Choroid plexus epithelial cell (primary cell): ENCODE measurements at regions not wholly inside any gene's neighbourhood (a gene's known extent, or its start where the extent isn't known, plus 50 kb on each side); places are given as distances from the start of the nearest gene placed in this dataset.

ENCODE experiments used
- DNase-seq: peaks from one replicate; pipeline ENCODE4 v3.0.0-alpha.2; 2010; ENCODE audit warnings: low read depth
- H3K4me3 ChIP-seq: 2 replicates; pipeline ENCODE4 v1.5.1; 2011; ENCODE audit warnings: low read depth, mild to moderate bottlenecking, control low read depth, low read length, moderate library complexity
- CTCF ChIP-seq: conservative IDR thresholded peaks from 2 replicates; pipeline ENCODE4 v1.5.1; 2011; ENCODE audit warnings: low read depth, mild to moderate bottlenecking, control low read depth, inconsistent platforms, low read length, moderate library complexity

GRCh38 chr6:19972221-19972620 lies 135.1 kb downstream of the ID4 start:
- no peak for DNase-seq

DNA sequence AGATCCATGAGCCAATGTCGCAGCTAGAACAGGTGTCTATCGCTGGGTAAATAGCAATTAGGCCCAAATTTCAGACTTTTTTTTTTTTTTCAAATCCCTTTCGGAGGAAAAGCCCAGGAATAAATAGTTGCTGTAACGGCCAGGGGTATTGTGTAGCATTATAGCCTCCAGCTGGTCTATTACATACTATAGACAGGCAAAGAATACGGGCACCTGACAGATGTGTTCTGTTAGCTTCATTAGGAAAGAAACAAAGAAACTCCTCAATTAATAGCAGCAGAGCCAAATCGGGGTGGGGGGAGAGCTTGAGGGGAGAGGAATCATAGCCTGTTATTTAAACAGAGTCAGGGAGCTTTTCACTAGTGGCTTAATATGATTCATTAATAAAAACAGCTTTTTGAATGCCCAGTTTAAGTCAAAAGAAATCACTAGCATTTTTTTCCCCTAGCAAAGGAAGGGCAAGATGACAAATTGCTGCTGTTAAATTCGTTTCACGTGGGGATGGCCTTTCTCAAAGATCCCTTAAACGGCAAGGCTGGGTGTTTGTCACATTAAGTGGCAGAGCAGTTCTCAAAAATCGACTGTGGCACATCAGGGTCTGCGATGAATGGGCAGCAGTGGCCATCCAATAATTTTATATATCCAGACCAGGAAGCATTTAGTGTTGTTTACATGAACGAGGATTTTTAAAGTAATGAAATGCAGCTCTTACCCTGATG lies 139.4 kb downstream of the ID4 start:
- TF ChIP-seq CTCF = no peak
- no peak for DNase-seq
- H3K4me3 ChIP-seq = no peak overlapping the region

More at GRCh38 chr6:19972221-19972620, 135.1 kb downstream of the ID4 start:
- TF ChIP-seq CTCF = no peak
- H3K4me3 ChIP-seq = no peak overlapping the region

DNA sequence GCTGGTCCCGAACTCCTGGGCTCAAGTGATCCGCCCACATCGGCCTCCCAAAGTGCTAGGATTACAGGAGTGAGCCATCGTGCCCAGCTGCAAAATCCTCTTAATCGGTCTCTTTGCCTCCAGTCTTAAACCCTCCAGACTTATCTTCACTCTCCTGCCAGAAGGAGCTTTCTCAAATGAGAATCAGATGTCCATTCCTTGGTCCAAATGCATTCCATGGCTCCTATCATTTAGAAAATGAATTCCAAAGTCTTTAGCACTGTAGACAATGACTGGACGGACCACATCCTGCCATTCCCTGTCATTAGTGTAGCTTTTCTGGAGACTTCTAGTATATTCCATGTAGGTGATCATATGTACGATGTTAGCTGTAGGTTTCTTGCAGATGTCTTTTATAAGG lies 141.9 kb downstream of the ID4 start:
- no peak for TF ChIP-seq CTCF

GRCh38 chr6:19979986-19980385 lies 142.8 kb downstream of the ID4 start:
- no peak for TF ChIP-seq CTCF

More for the DNA sequence above, 141.9 kb downstream of the ID4 start:
- DNase-seq = no peak
- no peak overlapping the region for H3K4me3 ChIP-seq

DNA sequence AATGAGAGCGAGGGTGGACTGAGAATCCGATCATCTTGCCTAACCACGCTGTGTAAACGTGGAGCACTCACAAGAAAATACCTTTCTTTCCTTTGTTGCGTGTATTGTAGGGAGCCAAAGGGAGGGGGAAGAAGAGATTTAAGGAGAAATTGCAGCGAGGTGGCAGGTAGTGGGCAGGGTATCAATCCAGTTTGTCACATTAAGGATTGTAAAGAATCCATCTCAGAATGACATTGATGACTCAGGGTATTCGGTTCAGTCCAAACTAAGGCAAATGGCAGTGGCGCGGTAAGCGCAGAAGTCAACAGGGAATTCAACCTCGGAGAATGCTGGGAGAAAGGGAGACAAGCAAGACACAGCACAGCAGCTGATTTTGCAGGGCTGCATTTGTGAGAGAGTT lies 146.2 kb downstream of the ID4 start:
- H3K4me3 ChIP-seq = no peak overlapping the region
- TF ChIP-seq CTCF = no peak
- no peak for DNase-seq

More at GRCh38 chr6:19979986-19980385, 142.8 kb downstream of the ID4 start:
- H3K4me3 ChIP-seq = no peak overlapping the region
- no peak for DNase-seq

DNA sequence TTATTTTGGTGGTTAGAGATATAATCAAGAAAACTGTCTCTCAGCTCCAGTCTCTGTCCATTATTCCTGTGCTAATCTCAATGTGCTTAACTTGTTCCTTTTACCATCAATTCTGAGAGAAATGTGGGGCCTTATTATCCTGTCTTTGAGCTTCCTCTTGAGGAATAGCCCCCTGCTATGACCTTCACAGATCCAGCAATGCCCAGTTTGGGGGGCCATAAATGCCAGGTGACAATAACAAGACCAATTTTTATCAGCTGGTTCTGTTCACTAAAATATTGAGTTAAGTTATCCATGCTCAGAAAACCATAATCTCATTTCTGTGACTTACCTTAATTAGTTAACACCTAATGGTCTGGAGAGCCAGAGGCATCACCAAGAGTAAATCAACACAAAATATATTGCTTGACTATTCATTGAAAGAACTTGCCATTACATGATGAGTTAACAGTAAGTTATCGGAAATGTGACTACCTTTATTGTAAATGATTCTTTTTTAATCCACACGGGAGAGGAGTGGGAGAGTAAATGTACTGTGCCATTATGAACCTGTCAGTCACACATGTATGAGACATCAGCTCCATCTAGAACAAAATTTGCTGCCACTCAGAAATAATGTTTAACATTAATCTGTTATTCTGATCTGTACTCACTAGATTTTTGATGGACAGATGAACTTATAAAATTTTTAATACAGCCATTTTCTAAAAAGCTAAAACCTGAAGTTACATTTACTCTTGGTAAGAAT lies 149.7 kb downstream of the ID4 start:
- TF ChIP-seq CTCF = no peak
- no peak for DNase-seq

More for the DNA sequence above, 149.7 kb downstream of the ID4 start:
- H3K4me3 ChIP-seq = no peak overlapping the region
